NCI-H524 (cell line): ENCODE measurements at regions not wholly inside any gene's neighbourhood (a gene's known extent, or its start where the extent isn't known, plus 50 kb on each side); places are given as distances from the start of the nearest gene placed in this dataset.

Experiments used
- DNase-seq, 2 experiments: peaks; one replicate each; lab custom pipeline; 2025; lab: John Stamatoyannopoulos, UW

- no peak for DNase-seq
These were observed 193.5 kb downstream of the RWDD3 start for GRCh38 chr1:95427525-95427924.

GRCh38 chr1:95431235-95431634, 197.2 kb downstream of the RWDD3 start:
- no peak for DNase-seq

GRCh38 chr1:95435611-95436010, 201.6 kb downstream of the RWDD3 start:
- no peak for DNase-seq

DNA sequence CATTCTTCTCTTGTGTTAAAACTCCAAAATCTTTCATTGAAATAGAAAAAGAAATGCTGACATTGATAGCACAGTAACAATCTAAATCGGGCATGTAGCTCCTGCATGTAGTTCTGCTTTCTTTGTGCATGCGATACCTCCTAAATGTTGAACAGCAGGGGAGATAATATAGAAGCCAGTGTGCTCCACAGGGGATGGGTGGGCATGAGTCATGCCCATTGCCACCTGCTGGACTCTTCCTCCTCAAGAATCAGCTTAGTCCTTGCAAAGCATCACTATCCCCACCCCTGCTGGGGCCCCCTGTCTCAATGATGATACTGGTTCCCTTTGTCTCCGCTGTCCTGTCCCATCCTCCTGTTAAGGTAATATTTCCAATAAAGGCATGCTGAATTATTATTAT, 203.0 kb downstream of the RWDD3 start:
- no peak for DNase-seq

GRCh38 chr1:95437781-95438180, 203.8 kb downstream of the RWDD3 start:
- DNase-seq = no peak

DNA sequence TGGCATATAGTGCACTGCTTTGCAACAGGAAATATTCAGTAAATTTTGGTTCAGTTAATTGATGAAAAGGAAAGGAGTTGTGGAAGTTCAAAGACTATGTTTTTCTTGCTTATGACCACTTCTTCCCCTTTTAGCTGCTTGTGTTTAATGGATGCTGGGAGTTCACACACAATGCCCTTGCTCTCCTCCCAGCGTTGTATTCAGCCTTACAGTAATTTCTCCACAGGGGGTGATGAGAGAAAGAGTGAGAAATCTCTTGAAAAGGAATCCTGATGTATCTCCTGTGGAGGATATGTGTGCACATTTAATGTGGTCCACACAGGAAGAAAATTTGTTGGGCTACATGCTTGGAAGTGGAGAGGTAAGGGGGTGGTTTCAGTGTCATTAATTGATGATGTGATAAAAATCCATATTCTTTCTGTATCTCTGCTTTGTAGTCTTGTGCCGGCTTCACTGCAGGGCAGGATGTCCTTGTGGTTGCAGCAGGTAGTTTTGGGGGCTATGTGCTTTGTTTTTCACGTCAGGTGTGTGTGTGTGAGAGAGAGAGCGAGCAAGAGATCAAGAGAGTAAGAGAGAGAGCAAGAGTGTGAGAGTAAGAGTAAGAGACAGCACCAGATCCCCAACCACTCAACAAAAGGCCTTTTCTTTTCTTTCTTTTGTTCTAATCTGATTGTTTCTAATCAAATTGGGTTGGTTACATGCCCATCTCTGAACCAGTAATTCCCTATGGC, 204.4 kb downstream of the RWDD3 start:
- no peak for DNase-seq

DNA sequence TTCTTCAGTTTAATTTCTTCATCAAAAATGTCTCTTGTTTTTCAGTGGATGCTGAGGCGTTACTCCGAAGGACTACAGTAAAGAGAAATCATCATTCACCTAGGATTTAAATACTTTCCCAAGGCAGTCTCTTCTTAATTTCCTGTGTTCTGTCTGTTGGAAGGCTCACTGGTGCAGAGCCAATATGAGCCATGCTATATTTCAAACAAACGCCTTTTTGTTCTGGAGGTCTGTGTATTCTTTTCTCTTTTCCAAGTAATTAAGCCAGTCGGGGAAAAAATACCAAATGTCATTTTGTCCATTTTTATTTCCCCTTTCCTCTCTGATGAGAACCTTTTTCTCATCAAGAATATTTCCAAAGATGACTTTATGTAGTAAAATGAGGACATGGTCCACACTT, 206.5 kb downstream of the RWDD3 start:
- DNase-seq = no peak

- DNase-seq = no peak
These were observed 215.5 kb downstream of the RWDD3 start for GRCh38 chr1:95449516-95449915.

DNA sequence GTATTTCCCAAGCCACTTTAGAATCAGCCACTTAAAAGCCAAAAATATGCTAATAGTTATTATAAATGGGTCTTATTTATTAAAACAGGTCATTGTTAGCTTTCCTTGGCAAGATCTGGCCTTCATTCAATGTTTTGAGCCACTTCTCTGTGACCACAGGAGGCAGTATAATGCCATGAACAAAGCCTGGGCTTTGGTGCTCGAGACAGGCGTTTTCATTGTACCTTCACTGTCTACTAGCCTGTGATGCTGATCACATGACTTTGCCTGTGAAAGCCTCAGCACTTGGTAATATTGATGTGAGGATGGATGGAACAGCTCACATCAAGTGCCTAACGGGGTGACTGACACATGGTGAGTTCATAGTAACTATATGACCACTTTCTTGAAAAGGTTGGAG, 217.0 kb downstream of the RWDD3 start:
- DNase-seq = no peak

DNA sequence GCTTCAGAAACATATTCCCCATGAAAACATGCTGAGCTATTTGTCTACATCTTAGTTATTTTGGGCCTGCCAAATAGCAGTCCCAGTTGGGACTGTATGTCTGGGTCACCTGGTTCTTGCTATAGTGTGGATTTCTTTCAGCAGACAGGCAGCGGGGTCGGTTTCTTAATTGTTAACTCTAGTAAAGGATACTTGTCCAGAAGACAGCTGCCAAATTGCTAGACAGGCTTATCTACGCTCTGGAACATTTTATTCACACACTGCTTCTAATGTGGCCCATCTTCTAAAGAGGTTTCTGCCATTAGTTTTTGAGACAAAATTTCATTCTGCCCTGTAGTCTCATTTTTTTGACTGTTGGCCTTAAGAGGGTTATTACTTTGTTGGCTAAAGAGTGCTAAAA, 217.9 kb downstream of the RWDD3 start:
- no peak for DNase-seq

GRCh38 chr1:95453053-95453452, 219.0 kb downstream of the RWDD3 start:
- DNase-seq = no peak

- peak in 1 of 2 experiments; percentile 17 for DNase-seq
These were observed 233.0 kb downstream of the RWDD3 start for GRCh38 chr1:95467036-95467435.

GRCh38 chr1:95475686-95476457, 241.9 kb downstream of the RWDD3 start:
- no peak for DNase-seq

DNA sequence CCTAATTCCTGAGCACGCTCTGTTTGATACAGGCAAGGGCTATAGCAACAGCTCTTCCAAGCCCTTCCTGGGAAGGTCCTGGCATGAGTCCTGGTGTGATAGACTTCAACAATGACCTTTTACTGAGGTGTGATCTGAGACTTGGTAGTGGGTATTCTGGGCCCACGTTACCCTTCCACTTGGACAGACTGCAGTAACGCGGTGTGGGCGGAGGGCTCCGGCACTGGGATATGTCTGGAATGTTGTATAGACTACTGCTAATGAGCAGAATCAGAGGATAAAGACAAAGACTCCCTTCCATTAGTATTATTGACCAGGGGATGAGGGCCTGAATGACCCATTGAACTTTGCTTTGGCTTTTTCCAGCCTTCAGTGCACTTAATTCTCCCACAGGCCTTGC, 262.3 kb downstream of the RWDD3 start:
- DNase-seq = no peak

DNA sequence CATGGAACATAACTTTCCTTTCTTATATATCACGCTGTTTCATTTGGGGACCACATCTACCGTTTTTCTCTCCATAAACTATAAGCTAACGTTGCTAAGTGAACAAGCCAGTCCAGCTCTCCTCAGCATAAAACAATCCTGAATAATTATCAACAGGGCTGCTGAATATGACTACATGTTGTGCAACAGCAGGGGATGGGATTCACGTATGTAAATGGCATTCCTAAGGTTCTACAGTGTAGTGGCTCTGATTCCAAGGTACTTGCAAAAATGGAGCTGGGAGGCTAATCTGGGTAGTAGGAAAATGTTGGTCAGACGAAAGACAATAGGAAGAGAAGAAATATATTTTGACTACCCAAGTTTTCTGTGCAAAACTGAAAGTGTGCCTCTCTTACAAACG, 262.8 kb downstream of the RWDD3 start:
- no peak for DNase-seq

DNA sequence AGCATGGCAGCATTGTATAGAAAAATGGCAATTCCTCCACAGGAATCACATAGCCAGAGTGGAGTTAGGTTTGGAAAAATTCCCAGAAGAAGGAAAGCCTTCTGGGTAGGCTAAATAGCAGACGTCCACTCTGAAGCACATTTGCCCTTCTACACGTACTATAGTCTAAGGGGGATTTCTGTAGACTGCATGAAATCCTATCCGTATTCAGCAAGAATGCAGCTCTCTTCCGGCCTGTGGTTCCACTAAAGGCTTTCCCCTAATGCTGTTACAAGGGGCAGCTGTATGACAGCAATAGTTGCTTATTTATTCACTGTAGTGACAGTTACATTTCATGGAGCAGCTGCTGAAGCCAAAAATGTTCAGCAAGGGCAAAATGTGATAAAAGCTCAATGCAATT, 263.6 kb downstream of the RWDD3 start:
- no peak for DNase-seq

- DNase-seq = peak in 1 of 2 experiments; percentile 41
These were observed 269.4 kb downstream of the RWDD3 start for GRCh38 chr1:95503278-95504030.

DNA sequence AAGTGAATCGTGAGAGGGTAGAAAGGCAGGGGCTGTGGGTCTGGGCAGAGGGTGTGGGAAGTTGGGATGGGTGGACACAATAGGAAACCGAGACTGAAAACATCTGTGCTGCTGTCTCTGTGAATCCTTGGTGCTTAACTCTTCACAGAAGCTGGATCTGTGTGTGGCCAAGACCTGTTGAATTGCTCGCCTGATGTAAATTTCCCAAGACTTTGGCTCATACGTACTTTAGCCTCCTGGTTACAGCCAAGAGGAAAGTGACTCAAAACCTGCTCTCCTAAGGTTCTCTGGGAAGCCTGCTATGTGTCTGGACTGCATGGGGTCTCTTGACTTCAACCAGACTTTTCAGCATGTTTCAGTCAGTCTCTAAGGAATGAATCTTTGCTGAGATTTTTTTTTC, 270.3 kb downstream of the RWDD3 start:
- DNase-seq = no peak

GRCh38 chr1:95506736-95507414, 272.9 kb downstream of the RWDD3 start:
- peak; percentile 22 to 49 for DNase-seq

- peak in 1 of 2 experiments; percentile 66 for DNase-seq
These were observed 276.0 kb downstream of the RWDD3 start for GRCh38 chr1:95509989-95510388.

DNA sequence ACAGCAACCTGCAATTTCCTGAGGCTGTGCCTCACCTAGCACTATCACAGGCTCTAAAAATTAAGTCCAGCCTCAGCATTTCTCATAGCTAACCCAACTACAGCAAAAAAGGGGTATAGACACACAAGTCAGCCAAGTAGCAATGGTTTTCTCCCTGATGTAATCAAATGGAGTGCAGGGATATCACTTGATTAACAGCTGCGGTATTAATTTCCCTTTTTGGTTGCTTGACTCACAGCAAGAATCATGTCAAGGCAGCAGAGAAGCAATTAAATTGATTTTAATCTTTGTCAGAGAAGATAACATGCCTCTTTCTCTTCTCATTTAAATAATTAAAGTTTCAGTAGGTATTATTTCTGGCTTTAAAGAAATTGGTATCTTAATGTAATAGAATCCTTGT, 278.9 kb downstream of the RWDD3 start:
- peak in 1 of 2 experiments; percentile 6 for DNase-seq

GRCh38 chr1:95517506-95517905, 283.5 kb downstream of the RWDD3 start:
- no peak for DNase-seq
